ENCODE measurements at regions not wholly inside any gene's neighbourhood (a gene's known extent, or its start where the extent isn't known, plus 50 kb on each side); places are given as distances from the start of the nearest gene placed in this dataset.

- Mint-ChIP-seq H3K4me1 (peaks cover 14% of the 10 kb centered on the region), H3K27ac (no peak overlapping the region), H3K36me3 (ENCODE audit: low read depth) (no peaks in the 10 kb centered on the region), H3K4me3 (no peak overlapping the region), H3K9me3 (no peaks in the 10 kb centered on the region), H3K27me3 (ENCODE audit: insufficient read depth, low read depth, poor library complexity) (peaks cover 9% of the 10 kb centered on the region)
- no peaks in the 10 kb centered on the region for H3K79me2 ChIP-seq (replicated peaks; ENCODE audit: insufficient read depth)
- H3K27me3 ChIP-seq (ENCODE audit: insufficient read depth) = no peaks in the 10 kb centered on the region
- no peaks in the 10 kb centered on the region for H4K20me1 ChIP-seq (replicated peaks; ENCODE audit: insufficient read depth)
- no peak overlapping the region for H3K4me2 ChIP-seq
- no peak for TF ChIP-seq REST (IDR thresholded peaks at IDR 0.05; ENCODE audit: unreplicated experiment)
- no peak for TF ChIP-seq ETS1 (IDR thresholded peaks at IDR 0.05)
- no peak for TF ChIP-seq ZNF462 (CRISPR knock-in tag; IDR thresholded peaks at IDR 0.05)
- H3K9me2 ChIP-seq (ENCODE audit: insufficient read depth) = no peaks in the 10 kb centered on the region
- no peak overlapping the region for H3K4me3 ChIP-seq
- ATAC-seq (no peak), DNase-seq (ENCODE audit: low spot score) (no peak)
- H3K36me3 ChIP-seq (ENCODE audit: insufficient read depth) = no peaks in the 10 kb centered on the region
- no peak overlapping the region for H3K27ac ChIP-seq (ENCODE audit: low read depth)
- H2AFZ ChIP-seq = no peak overlapping the region
- no peaks in the 10 kb centered on the region for H3F3A ChIP-seq (replicated peaks; ENCODE audit: low read depth)
- no peaks in the 10 kb centered on the region for H3K4me1 ChIP-seq (ENCODE audit: insufficient read depth)
These were observed 1481.4 kb downstream of the BRD1 start for GRCh38 chr22:48346311-48346710.

All from GM23338 (cell line).